A204.1 (cell line): ENCODE measurements at regions not wholly inside any gene's neighbourhood (a gene's known extent, or its start where the extent isn't known, plus 50 kb on each side); places are given as distances from the start of the nearest gene placed in this dataset.
"Not testable (repeated sequence)": the region's sequence is repeated elsewhere in the genome, so short reads cannot be mapped to it uniquely, and the experiment has no call there.

ENCODE experiments used
- FAIRE-seq: peaks from 2 replicates; lab custom pipeline; 2012; peaks lifted over from hg19 to GRCh38; lab: Jason Lieb, UNC

GRCh38 chr9:31005086-31005665, 1379.3 kb upstream of the ACO1 start:
- FAIRE-seq: no peak

DNA sequence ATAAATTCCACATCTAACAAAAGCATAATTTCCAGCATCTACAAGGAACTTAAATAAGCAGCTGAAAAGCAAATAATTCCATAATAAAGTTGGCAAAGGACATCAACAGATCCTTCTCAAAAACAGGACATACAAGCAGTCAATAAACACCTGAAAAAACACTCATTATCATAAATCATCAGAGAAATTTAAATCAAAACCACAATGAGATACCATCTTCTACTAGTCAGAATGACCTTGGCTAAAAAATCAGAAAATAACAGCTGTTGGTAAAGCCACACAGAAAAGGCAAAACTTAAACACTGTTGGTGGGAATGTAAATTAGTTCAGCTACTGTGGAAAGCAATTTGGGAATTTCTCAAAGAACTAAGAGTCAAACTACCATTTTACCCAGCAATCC, 1371.1 kb upstream of the ACO1 start:
- FAIRE-seq: no peak

DNA sequence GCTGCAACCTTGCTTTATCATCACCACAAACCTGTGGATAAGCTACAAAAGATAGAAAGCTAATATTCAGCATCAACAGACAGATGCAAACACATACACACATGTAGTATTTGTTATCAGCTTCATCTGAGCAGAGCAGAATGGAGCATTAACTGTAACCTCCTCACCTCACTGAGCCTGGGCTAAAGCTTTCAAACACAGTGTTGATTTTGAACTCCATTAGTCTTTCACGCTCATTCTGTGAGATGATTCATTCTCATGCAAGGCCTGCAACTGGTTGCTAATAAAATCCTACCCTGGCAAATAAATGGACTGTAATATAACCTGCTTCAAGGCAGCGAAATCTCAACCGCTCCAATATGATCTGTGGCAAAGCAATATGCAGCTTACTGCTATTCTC, 1360.6 kb upstream of the ACO1 start:
- FAIRE-seq: no peak

DNA sequence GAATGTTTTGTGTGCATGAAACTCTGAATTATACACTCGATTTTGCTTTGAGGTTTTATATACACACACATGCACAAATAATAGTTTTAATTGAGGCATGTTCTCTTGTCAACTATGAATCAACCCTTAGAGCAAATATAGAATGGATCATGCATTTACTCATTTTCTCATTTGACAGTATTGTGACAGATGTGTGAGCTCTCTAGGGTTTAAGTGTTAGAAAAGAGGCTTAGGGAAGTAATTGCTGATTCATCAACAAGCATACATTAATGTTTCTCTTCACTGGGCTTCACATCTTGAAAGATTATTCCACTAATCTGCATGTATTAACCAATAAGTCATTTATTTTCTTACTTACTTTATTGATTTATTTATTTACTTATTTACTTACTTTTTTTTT, 1356.8 kb upstream of the ACO1 start:
- no peak for FAIRE-seq

GRCh38 chr9:31028137-31028536, 1356.3 kb upstream of the ACO1 start:
- no peak for FAIRE-seq

GRCh38 chr9:31030741-31031202, 1353.7 kb upstream of the ACO1 start:
- FAIRE-seq: no peak

- FAIRE-seq: no peak
These were observed 1352.2 kb upstream of the ACO1 start for GRCh38 chr9:31032206-31032605.

DNA sequence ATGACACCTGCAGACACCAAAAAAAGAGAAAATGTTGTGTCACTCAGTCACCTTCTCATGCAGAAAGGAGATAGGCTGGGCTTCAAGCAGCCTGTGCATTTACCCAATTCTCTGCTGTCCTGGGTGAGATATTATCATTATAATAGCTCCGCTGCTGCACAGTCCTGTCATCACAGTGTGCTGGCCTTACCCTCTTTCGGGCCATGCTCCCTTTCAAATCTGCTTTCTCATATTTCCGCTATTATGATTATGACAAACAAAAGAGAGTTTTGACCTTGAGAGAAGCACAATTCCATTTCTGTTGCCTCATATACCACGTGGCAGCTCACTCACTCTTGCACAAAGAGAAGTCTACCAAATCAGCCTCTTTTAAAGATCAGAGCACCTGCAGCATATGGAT, 1350.1 kb upstream of the ACO1 start:
- no peak for FAIRE-seq

DNA sequence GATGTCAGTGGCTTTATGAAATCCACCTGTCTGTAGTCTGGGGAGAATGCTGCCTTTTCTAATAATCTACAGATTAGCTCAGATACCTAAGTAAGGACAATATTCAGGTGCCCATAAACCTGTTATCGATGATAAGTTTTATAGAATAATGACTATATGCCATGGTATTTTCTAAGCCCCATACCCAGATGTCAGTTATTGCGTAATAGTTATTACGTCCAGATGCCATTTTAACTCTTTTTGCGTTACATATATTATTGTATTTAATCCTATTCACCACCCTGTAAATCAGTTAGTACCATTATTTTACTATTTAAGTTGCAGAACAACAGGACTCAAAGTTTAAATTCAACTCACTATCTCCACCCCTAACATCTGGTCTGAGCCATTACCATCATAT, 1343.9 kb upstream of the ACO1 start:
- FAIRE-seq: no peak

GRCh38 chr9:31045810-31046209, 1338.6 kb upstream of the ACO1 start:
- no peak for FAIRE-seq

DNA sequence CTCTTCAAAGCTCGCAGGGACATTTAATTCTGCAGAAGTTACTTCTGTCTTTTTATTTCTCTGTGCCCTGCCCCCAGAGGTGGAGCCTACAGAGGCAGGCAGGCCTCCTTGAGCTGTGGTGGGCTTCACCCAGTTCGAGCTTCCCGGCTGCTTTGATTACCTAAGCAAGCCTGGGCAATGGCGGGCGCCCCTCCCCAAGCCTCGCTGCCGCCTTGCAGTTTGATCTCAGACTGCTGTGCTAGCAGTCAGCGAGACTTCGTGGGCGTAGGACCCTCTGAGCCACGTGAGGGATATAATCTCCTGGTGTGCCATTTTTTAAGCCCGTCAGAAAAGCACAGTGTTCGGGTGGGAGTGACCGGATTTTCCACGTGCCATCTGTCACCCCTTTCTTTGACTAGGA, 1322.9 kb upstream of the ACO1 start:
- FAIRE-seq: not testable (repeated sequence)

DNA sequence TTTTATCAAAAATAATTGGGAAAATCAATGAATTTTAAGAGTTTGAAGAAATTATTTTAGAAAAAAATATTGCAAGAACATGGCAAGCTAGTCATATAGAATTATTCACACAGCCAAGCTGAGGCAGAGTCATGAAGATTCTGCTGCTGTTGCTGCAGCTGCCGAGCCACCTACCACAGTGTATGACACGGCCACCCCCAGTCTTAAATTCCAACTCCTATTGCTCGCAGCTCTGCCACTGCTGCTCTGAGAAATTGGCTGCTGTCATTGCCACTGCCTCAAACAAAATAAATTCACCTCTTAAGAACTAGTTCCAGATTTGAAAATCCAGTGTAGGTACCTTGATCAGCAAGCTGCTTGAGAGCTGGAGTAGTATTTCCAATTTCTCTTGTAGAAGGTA, 1318.8 kb upstream of the ACO1 start:
- no peak for FAIRE-seq

DNA sequence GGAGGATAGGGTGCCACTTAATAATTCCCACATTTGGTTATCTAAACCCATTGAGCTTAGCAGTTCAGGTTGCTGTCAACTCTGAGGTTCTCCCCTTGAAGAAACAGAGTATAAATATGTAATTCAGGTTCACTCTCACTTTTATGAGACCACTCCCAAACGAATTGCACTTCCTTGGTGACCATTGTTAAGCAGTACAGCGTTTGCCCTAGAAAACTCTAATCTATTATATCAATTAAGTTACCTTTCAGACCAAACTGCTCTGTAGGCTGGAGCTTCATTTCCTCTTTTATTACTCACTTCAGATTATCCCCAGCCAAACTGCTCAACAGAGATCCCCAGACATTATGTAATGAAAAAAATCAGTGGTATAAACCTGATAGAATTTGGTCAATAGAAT, 1317.0 kb upstream of the ACO1 start:
- no peak for FAIRE-seq

DNA sequence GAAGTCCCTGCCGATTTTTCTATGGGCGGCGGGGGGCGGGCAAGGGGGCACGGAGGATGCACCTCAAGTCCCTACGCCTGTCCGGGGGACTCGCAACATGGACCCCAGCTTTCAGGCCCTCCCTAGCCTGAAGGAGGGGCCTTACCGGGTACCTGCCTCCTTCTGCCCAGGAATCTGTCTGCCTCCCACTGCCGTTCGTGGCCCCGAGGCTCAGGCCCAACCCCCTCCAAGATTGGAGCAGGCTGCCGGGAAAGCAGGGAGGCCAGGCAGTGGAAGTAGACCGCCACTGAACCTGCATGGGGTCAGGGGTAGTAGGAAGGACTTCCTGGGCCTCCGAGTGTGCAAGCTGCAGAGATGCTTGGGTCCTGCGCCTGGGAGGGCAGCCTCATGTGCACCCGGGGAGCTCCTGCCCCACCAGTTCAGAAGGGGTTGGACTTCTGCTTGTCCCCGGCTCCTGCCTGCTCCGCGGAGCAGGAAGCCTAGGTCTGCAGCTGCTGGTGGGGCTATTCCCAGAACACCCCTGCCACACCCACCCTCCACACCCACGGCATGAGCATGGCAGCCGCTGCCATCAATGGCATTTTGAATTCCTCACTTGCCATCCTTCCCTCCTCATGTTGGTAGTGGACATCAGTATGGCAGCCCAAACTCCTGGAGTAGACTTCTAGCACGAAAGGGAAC, 1312.7 kb upstream of the ACO1 start:
- no peak for FAIRE-seq

- FAIRE-seq: no peak
These were observed 1306.3 kb upstream of the ACO1 start for GRCh38 chr9:31078175-31078574.

GRCh38 chr9:31084350-31084749, 1300.1 kb upstream of the ACO1 start:
- FAIRE-seq: no peak

DNA sequence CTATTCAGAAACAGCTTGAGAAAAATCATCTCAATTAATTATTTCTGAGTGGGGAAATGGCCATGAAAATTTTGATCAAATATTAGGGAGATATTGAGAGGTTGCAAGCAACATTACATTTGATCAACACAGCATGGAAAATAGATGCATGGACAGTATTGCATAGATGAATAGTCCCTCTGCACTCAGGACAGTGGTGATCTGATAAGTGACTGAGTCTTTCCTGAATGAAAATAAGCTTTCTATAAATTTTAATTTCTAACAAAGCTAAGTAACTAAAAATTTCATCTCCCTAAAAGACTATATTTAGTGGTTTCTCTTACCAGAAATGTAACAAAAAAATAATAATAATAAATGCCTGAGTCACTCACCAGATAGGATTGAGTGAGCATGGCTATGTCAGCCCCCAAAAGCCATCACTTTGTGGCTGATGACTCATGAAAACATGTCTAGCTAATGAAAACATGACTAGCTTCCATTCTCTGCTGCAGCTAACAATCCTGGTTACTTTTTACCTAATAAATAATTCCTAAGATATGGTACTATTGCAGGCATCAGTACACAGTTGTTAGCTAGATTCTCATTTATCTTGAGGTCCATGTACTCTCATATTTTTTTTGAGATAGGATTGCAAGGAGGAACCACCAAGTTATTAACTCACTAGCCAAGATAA, 1294.8 kb upstream of the ACO1 start:
- FAIRE-seq: no peak

- no peak for FAIRE-seq
These were observed 1284.1 kb upstream of the ACO1 start for GRCh38 chr9:31100311-31100710.

DNA sequence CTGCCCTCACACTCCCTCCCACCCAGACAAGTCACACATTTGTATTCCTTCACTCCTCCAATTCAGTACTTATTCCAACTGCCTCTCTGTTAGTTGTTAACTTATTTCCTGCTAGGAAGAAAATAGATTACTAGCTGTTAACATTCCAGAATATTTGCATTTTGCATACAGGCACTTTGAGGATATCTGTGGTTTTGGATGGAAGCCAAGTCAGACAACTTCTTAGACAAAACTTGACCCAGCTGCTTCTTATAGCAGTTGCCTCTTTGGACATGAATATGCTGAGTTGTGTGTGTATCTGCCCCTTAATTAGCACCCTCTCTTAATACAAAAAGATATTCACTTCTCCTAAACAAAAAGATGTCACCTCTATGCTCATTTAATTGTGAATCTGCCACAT, 1280.6 kb upstream of the ACO1 start:
- no peak for FAIRE-seq

DNA sequence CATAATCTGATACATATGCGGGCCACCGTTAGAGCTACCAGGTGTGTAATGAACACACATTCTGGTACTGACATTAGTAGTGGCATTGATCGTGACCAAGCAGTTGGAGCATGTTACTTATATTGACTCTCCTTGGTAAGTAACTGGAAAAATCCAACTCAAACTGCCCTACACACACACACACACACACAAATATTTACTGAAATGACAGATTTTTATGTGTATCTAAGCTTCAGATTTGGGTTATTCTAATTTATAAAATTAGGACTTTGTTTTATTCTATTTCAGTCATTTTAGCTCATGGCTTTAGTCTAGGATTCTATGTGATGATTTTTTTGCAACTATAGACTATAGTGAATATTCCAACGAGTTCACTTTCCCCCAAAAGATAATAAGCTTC, 1280.2 kb upstream of the ACO1 start:
- FAIRE-seq: no peak

GRCh38 chr9:31112491-31112890, 1272.0 kb upstream of the ACO1 start:
- no peak for FAIRE-seq

DNA sequence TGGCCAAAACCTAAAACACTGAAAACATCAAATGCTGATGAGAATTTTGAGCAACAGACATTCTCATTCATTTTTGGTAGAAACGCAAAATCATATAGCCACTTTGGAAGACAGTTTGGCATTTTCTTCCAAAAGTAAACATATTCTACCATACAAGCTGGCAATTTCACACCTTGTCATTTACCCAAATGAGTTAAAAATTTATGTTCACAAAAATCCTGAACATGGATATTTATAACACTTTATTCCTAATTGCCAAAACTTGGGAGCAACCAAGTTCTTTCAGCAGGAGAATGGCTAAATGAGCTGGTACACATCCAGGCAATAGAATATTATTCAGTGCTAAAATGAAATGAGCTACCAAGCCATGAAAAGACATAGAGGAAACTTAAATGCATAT, 1270.1 kb upstream of the ACO1 start:
- no peak for FAIRE-seq

GRCh38 chr9:31119890-31120454, 1264.5 kb upstream of the ACO1 start:
- no peak for FAIRE-seq

DNA sequence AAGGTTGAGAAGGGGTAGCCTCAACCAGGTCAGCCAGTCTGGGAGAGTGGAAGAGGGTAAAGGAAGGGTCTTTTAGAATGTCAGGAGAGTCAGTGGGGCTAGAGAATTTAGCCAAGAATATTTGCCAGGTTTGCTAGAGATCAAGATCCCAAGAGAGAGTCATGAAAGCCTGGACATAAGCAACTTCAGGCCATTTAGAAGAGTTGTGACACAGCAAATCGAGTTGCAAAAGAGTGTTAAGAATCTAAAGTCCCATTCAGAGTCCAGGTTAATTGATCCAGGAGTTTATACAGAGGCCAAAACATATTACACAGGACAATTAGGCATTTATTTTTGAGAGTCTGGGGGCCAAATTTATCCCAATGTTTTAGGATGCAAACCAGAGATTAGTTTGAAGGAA, 1260.1 kb upstream of the ACO1 start:
- FAIRE-seq: no peak
